DOHH2 (cell line): ENCODE measurements at regions not wholly inside any gene's neighbourhood (a gene's known extent, or its start where the extent isn't known, plus 50 kb on each side); places are given as distances from the start of the nearest gene placed in this dataset.

Experiments used
- H3F3A ChIP-seq: fragments of 200-600 bp; sonication (generic), shearing (Covaris generic); 2 replicates; pipeline ENCODE4 v1.6.0; 2016; ENCODE audit warnings: antibody characterized with exemption, mild to moderate bottlenecking; ENCODE audit not compliant: control insufficient read depth, insufficient read depth
- H3K27ac ChIP-seq: fragments of 200-600 bp; sonication (generic); 2 replicates; pipeline ENCODE4 v1.5.1; 2014; ENCODE audit warnings: low read depth, mild to moderate bottlenecking, low read length, moderate library complexity
- H3K27me3 ChIP-seq: fragments of 200-600 bp; sonication (generic); 2 replicates; pipeline ENCODE4 v1.6.1; 2014; ENCODE audit warnings: mild to moderate bottlenecking, low read length, mixed read lengths; ENCODE audit not compliant: control insufficient read depth
- H3K36me3 ChIP-seq: fragments of 200-600 bp; sonication (generic); 2 replicates; pipeline ENCODE4 v1.6.1; 2014; ENCODE audit warnings: mild to moderate bottlenecking, low read length, moderate library complexity, mixed read lengths; ENCODE audit not compliant: control insufficient read depth
- H3K4me1 ChIP-seq: fragments of 200-600 bp; sonication (generic); 2 replicates; pipeline ENCODE4 v1.6.1; 2014; ENCODE audit warnings: mild to moderate bottlenecking, low read length, mixed read lengths; ENCODE audit not compliant: control insufficient read depth
- H3K4me2 ChIP-seq: fragments of 200-600 bp; sonication (generic); 2 replicates; pipeline ENCODE4 v1.6.0; 2014; ENCODE audit warnings: mild to moderate bottlenecking, low read length, moderate library complexity
- H3K4me3 ChIP-seq: fragments of 200-600 bp; sonication (generic); 2 replicates; pipeline ENCODE4 v1.5.1; 2014; ENCODE audit warnings: mild to moderate bottlenecking, low read length, mixed read lengths
- H3K79me2 ChIP-seq: fragments of 200-600 bp; sonication (generic); 2 replicates; pipeline ENCODE4 v1.6.1; 2014; ENCODE audit warnings: mild to moderate bottlenecking, low read length, mixed read lengths; ENCODE audit not compliant: control insufficient read depth
- H3K9me2 ChIP-seq: fragments of 200-600 bp; sonication (generic); replicated peaks from 2 replicates; pipeline ENCODE4 v1.6.1; 2014; ENCODE audit warnings: mild to moderate bottlenecking, low read length, mixed read lengths; ENCODE audit not compliant: control insufficient read depth
- H3K9me3 ChIP-seq: fragments of 200-600 bp; sonication (generic); 2 replicates; pipeline ENCODE4 v1.6.1; 2014; ENCODE audit warnings: antibody characterized with exemption, low read length, mixed read lengths; ENCODE audit not compliant: control insufficient read depth, insufficient read depth
- H4K20me1 ChIP-seq: fragments of 200-600 bp; sonication (generic); 2 replicates; pipeline ENCODE4 v1.6.0; 2014; ENCODE audit warnings: low read depth, mild to moderate bottlenecking, antibody characterized with exemption, low read length, moderate library complexity; ENCODE audit not compliant: control insufficient read depth, insufficient read depth
- CTCF ChIP-seq: fragments of 200-600 bp; sonication (generic); IDR thresholded peaks from one replicate; pipeline ENCODE4 v1.5.1; 2014; ENCODE audit warnings: antibody characterized with exemption, mild to moderate bottlenecking, low read depth, low read length; ENCODE audit not compliant: poor library complexity, severe bottlenecking
- EZH2phosphoT487 ChIP-seq: fragments of 200-600 bp; sonication (generic); IDR thresholded peaks from 2 replicates; pipeline ENCODE4 v1.6.1; 2017; ENCODE audit warnings: borderline replicate concordance, mild to moderate bottlenecking, antibody characterized with exemption, low read length, moderate library complexity, mixed read lengths

- Histone ChIP-seq H3K4me3 (no peak overlapping the region), H4K20me1 (no peaks in the 10 kb centered on the region), H3K4me2 (no peak overlapping the region), H3K79me2 (no peaks in the 10 kb centered on the region), H3K27ac (no peak overlapping the region), H3K4me1 (no peaks in the 10 kb centered on the region), H3K9me2 (no peaks in the 10 kb centered on the region), H3K9me3 (no peaks in the 10 kb centered on the region), H3K36me3 (no peaks in the 10 kb centered on the region), H3F3A (no peaks in the 10 kb centered on the region), H3K27me3 (no peaks in the 10 kb centered on the region)
- TF ChIP-seq EZH2phosphoT487, result no peak
- TF ChIP-seq CTCF, result no peak
These were observed 186.0 kb downstream of the KIF20B start for GRCh38 chr10:89887406-89887805.

- H3K9me2 ChIP-seq, result no peaks in the 10 kb centered on the region
- H3F3A ChIP-seq, result no peaks in the 10 kb centered on the region
- no peak overlapping the region for H3K4me3 ChIP-seq
- no peaks in the 10 kb centered on the region for H4K20me1 ChIP-seq
- H3K79me2 ChIP-seq, result no peaks in the 10 kb centered on the region
- TF ChIP-seq CTCF, result no peak
- no peak for TF ChIP-seq EZH2phosphoT487
- H3K9me3 ChIP-seq, result no peaks in the 10 kb centered on the region
- H3K27ac ChIP-seq, result no peak overlapping the region
- no peak overlapping the region for H3K4me2 ChIP-seq
- no peaks in the 10 kb centered on the region for H3K36me3 ChIP-seq
- H3K4me1 ChIP-seq, result no peaks in the 10 kb centered on the region
- H3K27me3 ChIP-seq, result no peaks in the 10 kb centered on the region
These were observed 186.4 kb downstream of the KIF20B start for GRCh38 chr10:89887830-89888229.

GRCh38 chr10:89888321-89889070, 187.1 kb downstream of the KIF20B start:
- no peak overlapping the region for H3K4me2 ChIP-seq
- TF ChIP-seq EZH2phosphoT487 (no peak), CTCF (no peak)
- no peak overlapping the region for H3K4me3 ChIP-seq
- H3K27me3 ChIP-seq, result no peaks in the 10 kb centered on the region
- no peaks in the 10 kb centered on the region for H3F3A ChIP-seq
- H3K9me3 ChIP-seq, result no peaks in the 10 kb centered on the region
- no peaks in the 10 kb centered on the region for H3K79me2 ChIP-seq
- H3K9me2 ChIP-seq, result no peaks in the 10 kb centered on the region
- no peak overlapping the region for H3K27ac ChIP-seq
- H3K36me3 ChIP-seq, result no peaks in the 10 kb centered on the region
- H3K4me1 ChIP-seq, result no peaks in the 10 kb centered on the region
- H4K20me1 ChIP-seq, result no peaks in the 10 kb centered on the region
